HG02759 (cell line): ENCODE measurements at regions not wholly inside any gene's neighbourhood (a gene's known extent, or its start where the extent isn't known, plus 50 kb on each side); places are given as distances from the start of the nearest gene placed in this dataset.

ENCODE experiments used
- ATAC-seq: cut with Tn5 transposase; IDR thresholded peaks from one replicate; pipeline ENCODE4 v1.9.1; 2021; ENCODE audit warnings: mild to moderate bottlenecking, moderate library complexity; ENCODE audit not compliant: unreplicated experiment

- no peak for ATAC-seq
Measured at GRCh38 chr3:24830230-24831152, 335.8 kb upstream of the THRB start.

GRCh38 chr3:24831221-24831620 is 336.6 kb upstream of the THRB start:
- no peak for ATAC-seq

GRCh38 chr3:24832891-24833290 is 338.2 kb upstream of the THRB start:
- no peak for ATAC-seq

- ATAC-seq = no peak
Measured at GRCh38 chr3:24834442-24834841, 339.8 kb upstream of the THRB start.

- ATAC-seq = no peak
Measured at GRCh38 chr3:24835510-24835909, 340.9 kb upstream of the THRB start.

GRCh38 chr3:24837601-24838000 is 343.0 kb upstream of the THRB start:
- ATAC-seq = peak; percentile 52

- no peak for ATAC-seq
Measured at GRCh38 chr3:24838533-24838932, 343.9 kb upstream of the THRB start.

GRCh38 chr3:24843955-24844354 is 349.3 kb upstream of the THRB start:
- ATAC-seq = no peak

- ATAC-seq = no peak
Measured at GRCh38 chr3:24845524-24846155, 351.0 kb upstream of the THRB start.

- ATAC-seq = no peak
Measured at GRCh38 chr3:24846286-24846860, 351.7 kb upstream of the THRB start.

- ATAC-seq = no peak
Measured at GRCh38 chr3:24850245-24850644, 355.6 kb upstream of the THRB start.

GRCh38 chr3:24853685-24854490 is 359.2 kb upstream of the THRB start:
- ATAC-seq = no peak

GRCh38 chr3:24854748-24855147 is 360.1 kb upstream of the THRB start:
- ATAC-seq = no peak

GRCh38 chr3:24857945-24858344 is 363.3 kb upstream of the THRB start:
- ATAC-seq = no peak

- ATAC-seq = no peak
Measured at GRCh38 chr3:24863215-24863614, 368.6 kb upstream of the THRB start.

GRCh38 chr3:24867783-24868182 is 373.1 kb upstream of the THRB start:
- ATAC-seq = no peak

- no peak for ATAC-seq
Measured at GRCh38 chr3:24881239-24881638, 386.6 kb upstream of the THRB start.

- ATAC-seq = no peak
Measured at GRCh38 chr3:24886501-24886900, 391.9 kb upstream of the THRB start.

- no peak for ATAC-seq
Measured at GRCh38 chr3:24890012-24890411, 395.4 kb upstream of the THRB start.

- no peak for ATAC-seq
Measured at GRCh38 chr3:24899373-24899772, 404.7 kb upstream of the THRB start.
